ENCODE measurements at regions not wholly inside any gene's neighbourhood (a gene's known extent, or its start where the extent isn't known, plus 50 kb on each side); places are given as distances from the start of the nearest gene placed in this dataset.

- no peaks in the 10 kb centered on the region for H3K27me3 ChIP-seq (ENCODE audit: insufficient read depth in 3 of 3, low read length in 2 of 3)
- no peak overlapping the region for H3K4me3 ChIP-seq
- DNase-seq (no peak), ATAC-seq (no peak)
- intact Hi-C loops (cut with DNase I): no loop called here
- peaks cover 15% of the 10 kb centered on the region for H3K9me3 ChIP-seq
- H3K4me1 ChIP-seq: no peaks in the 10 kb centered on the region
- no peak overlapping the region for H3K27ac ChIP-seq
- no peak for TF ChIP-seq CTCF (IDR thresholded peaks at IDR 0.05)
- H3K36me3 ChIP-seq (ENCODE audit: insufficient read depth in 1 of 2, low read depth in 1 of 2): no peaks in the 10 kb centered on the region
- 85 to 87% (median 85%) methylated on average over 2 of the region's 2 CpGs for WGBS, 3 donors
Observed at GRCh38 chr4:163654621-163655020, 160.1 kb downstream of the TMA16 start.

- no peak for TF ChIP-seq CTCF (IDR thresholded peaks at IDR 0.05)
- intact Hi-C loops (cut with DNase I): no loop called here
- no peaks in the 10 kb centered on the region for H3K36me3 ChIP-seq (ENCODE audit: insufficient read depth in 1 of 2, low read depth in 1 of 2)
- H3K27ac ChIP-seq: no peak overlapping the region
- 75 to 91% (median 76%) methylated on average over 1 of the region's 1 CpG for WGBS, 3 donors
- no peaks in the 10 kb centered on the region for H3K27me3 ChIP-seq (ENCODE audit: insufficient read depth in 3 of 3, low read length in 2 of 3)
- peaks cover 15% of the 10 kb centered on the region for H3K9me3 ChIP-seq
- DNase-seq (no peak), ATAC-seq (no peak)
- H3K4me1 ChIP-seq: no peaks in the 10 kb centered on the region
- H3K4me3 ChIP-seq: no peak overlapping the region
Observed at GRCh38 chr4:163660636-163661035, 166.1 kb downstream of the TMA16 start.

- no peaks in the 10 kb centered on the region for H3K36me3 ChIP-seq (ENCODE audit: insufficient read depth in 1 of 2, low read depth in 1 of 2)
- no peaks in the 10 kb centered on the region for H3K4me1 ChIP-seq
- TF ChIP-seq CTCF (IDR thresholded peaks at IDR 0.05): no peak
- WGBS, 3 donors: 71 to 74% (median 71%) methylated on average over 6 of the region's 6 CpGs
- no peak for ATAC-seq
- intact Hi-C loops (cut with DNase I): no loop called here
- no peaks in the 10 kb centered on the region for H3K9me3 ChIP-seq
- DNase-seq: no peak
- H3K27me3 ChIP-seq (ENCODE audit: insufficient read depth in 3 of 3, low read length in 2 of 3): no peaks in the 10 kb centered on the region
- no peak overlapping the region for H3K4me3 ChIP-seq
- H3K27ac ChIP-seq: no peak overlapping the region
Observed at GRCh38 chr4:163662768-163663167, 168.3 kb downstream of the TMA16 start.

GRCh38 chr4:163663454-163664225, 169.2 kb downstream of the TMA16 start:
- Histone ChIP-seq H3K9me3 (no peaks in the 10 kb centered on the region), H3K27ac (no peak overlapping the region), H3K4me1 (no peaks in the 10 kb centered on the region), H3K4me3 (no peak overlapping the region), H3K27me3 (ENCODE audit: insufficient read depth in 3 of 3, low read length in 2 of 3) (no peaks in the 10 kb centered on the region), H3K36me3 (ENCODE audit: insufficient read depth in 1 of 2, low read depth in 1 of 2) (no peaks in the 10 kb centered on the region)
- DNase-seq: no peak
- intact Hi-C loops (cut with DNase I): no loop called here
- no peak for TF ChIP-seq CTCF (IDR thresholded peaks at IDR 0.05)
- ATAC-seq: no peak
- 67 to 75% (median 74%) methylated on average over 5 of the region's 5 CpGs for WGBS, 3 donors

- H3K36me3 ChIP-seq (ENCODE audit: insufficient read depth in 1 of 2, low read depth in 1 of 2): no peaks in the 10 kb centered on the region
- no peak for TF ChIP-seq CTCF (IDR thresholded peaks at IDR 0.05)
- intact Hi-C loops (cut with DNase I): no loop called here
- no peaks in the 10 kb centered on the region for H3K9me3 ChIP-seq
- WGBS, 3 donors: 91 to 99% (median 92%) methylated on average over 2 of the region's 2 CpGs
- DNase-seq (no peak), ATAC-seq (no peak)
- no peaks in the 10 kb centered on the region for H3K27me3 ChIP-seq (ENCODE audit: insufficient read depth in 3 of 3, low read length in 2 of 3)
- H3K4me1 ChIP-seq: no peaks in the 10 kb centered on the region
- no peak overlapping the region for H3K4me3 ChIP-seq
- no peak overlapping the region for H3K27ac ChIP-seq
Observed at GRCh38 chr4:163665101-163665500, 170.6 kb downstream of the TMA16 start.

All from psoas muscle (tissue), 7 donors.